Astrocyte (in vitro differentiated cells and primary cell): ENCODE measurements at regions not wholly inside any gene's neighbourhood (a gene's known extent, or its start where the extent isn't known, plus 50 kb on each side); places are given as distances from the start of the nearest gene placed in this dataset.

Experiments used
- CTCF ChIP-seq: IDR thresholded peaks from 2 replicates; pipeline ENCODE4 v1.5.1; 2011; ENCODE audit warnings: low read depth, mild to moderate bottlenecking, inconsistent platforms, low read length, moderate library complexity; ENCODE audit not compliant: insufficient read depth
- EZH2 ChIP-seq: IDR thresholded peaks from 2 replicates; pipeline ENCODE4 v1.6.1; 2012; ENCODE audit warnings: mild to moderate bottlenecking, low read length, inconsistent platforms; ENCODE audit not compliant: insufficient read depth

GRCh38 chr4:46492394-46492793 is 102.5 kb upstream of the GABRA2 start:
- TF ChIP-seq CTCF, result no peak
- TF ChIP-seq EZH2, result no peak
